MM.1S (cell line): ENCODE measurements at regions not wholly inside any gene's neighbourhood (a gene's known extent, or its start where the extent isn't known, plus 50 kb on each side); places are given as distances from the start of the nearest gene placed in this dataset.

ENCODE experiments used
- CTCF ChIP-seq: fragments of 300-600 bp; sonication (generic); IDR thresholded peaks from 2 replicates; pipeline ENCODE4 v1.5.1; 2016; ENCODE audit warnings: antibody characterized with exemption, low read length, mixed read lengths
- EZH2phosphoT487 ChIP-seq: fragments of 300-600 bp; sonication (generic); IDR thresholded peaks from 2 replicates; pipeline ENCODE4 v1.6.1; 2018; ENCODE audit warnings: antibody characterized with exemption, low read length

- no peak for TF ChIP-seq EZH2phosphoT487
- no peak for TF ChIP-seq CTCF
These were observed 253.5 kb upstream of the TCF21 start for GRCh38 chr6:133635447-133635846.
